ENCODE measurements at regions not wholly inside any gene's neighbourhood (a gene's known extent, or its start where the extent isn't known, plus 50 kb on each side); places are given as distances from the start of the nearest gene placed in this dataset.
A peak's percentile ranks its signal among the peaks of the same experiment; 100 is the strongest.
"Not testable (repeated sequence)": the region's sequence is repeated elsewhere in the genome, so short reads cannot be mapped to it uniquely, and the experiment has no call there.

DNA sequence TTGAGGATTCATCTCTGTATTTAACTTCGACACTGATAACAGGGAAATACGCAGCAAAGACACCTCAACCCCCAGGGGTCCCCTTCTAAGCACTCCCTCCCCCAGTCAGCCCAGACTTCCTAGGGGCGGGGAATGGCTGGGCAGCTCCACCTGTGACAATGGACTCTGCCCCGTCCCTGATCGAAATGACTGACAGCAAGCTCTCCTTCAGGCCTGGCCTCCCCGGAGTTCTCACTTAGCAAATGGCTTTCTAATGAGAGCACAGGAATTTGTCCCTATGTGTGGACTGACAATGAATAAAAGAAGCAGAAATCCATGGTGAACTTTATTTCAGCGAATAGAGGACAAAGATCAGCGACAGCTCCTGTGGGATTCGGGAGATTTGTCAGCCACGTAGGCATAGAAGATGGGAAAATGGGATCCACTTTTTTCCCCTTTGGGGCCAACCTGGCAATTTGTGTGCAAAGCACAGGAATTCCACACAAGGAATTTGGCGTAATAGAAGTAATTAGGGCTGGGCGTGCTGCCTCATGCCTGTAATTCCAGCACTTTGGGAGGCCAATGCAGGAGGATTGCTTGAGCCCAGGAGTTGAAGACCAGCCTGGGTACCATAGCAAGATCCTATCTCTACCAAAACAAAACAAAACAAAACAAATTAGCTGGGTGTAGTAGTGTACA lies 63.8 kb downstream of the TNFAIP2 start:
- no peak overlapping the region for H3K4me3 ChIP-seq (ENCODE audit: low read depth, low read length)

DNA sequence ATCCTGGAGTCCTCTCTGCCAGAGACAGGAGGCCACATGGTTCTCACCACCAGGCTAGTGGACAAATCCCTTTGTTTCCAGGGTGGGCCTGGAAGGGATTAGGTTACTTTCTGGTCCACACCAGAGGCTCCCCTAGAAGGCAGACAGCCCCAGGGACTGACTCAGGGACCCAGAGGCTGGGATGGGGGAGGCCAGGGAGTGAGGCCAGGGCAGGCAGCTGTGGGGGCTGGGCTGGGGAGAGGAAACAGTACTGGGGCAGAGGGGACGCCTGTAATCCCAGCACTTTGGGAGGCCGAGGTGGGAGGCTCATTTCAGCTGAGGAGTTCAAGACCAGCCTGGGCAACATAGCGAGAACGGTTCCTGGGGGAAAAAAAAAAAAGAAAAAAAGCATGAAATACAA lies 64.7 kb downstream of the TNFAIP2 start:
- no peak overlapping the region for H3K4me3 ChIP-seq (ENCODE audit: low read depth, low read length)

DNA sequence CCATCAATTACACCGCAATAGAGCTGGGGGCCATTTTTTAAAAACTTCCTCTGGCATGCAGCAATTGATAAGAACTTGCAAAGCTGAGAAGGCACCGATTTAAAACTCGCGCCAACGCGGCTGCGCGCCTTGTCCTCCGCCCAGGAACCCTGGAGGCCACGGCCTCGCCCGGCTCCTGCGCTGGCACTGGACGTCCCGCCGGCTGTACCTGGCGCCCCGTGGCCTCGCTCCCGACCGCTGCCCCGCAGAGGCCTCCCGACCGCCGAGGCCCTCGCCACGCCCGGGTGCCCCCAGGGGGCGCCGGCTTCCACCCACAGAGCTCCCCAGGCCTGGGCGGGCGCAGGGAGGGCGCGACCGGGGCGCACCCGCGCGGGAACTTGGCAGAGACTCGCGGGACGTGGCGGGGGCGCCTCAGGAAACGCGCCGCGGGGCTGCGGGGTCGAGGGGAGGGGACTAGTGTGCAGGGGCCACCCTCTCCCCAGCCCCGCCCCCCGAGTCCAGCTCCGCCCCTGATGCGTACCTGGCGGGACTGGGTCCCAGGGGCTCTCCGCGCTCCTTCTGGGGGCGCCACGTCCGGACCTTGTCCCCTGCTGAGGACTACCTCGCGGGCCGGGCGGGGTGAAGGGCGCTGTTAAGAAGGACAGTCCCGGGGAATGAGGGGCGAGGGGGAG lies 65.7 kb downstream of the TNFAIP2 start:
- H3K4me3 ChIP-seq (ENCODE audit: low read depth, low read length): peak overlapping the region; percentile 36

DNA sequence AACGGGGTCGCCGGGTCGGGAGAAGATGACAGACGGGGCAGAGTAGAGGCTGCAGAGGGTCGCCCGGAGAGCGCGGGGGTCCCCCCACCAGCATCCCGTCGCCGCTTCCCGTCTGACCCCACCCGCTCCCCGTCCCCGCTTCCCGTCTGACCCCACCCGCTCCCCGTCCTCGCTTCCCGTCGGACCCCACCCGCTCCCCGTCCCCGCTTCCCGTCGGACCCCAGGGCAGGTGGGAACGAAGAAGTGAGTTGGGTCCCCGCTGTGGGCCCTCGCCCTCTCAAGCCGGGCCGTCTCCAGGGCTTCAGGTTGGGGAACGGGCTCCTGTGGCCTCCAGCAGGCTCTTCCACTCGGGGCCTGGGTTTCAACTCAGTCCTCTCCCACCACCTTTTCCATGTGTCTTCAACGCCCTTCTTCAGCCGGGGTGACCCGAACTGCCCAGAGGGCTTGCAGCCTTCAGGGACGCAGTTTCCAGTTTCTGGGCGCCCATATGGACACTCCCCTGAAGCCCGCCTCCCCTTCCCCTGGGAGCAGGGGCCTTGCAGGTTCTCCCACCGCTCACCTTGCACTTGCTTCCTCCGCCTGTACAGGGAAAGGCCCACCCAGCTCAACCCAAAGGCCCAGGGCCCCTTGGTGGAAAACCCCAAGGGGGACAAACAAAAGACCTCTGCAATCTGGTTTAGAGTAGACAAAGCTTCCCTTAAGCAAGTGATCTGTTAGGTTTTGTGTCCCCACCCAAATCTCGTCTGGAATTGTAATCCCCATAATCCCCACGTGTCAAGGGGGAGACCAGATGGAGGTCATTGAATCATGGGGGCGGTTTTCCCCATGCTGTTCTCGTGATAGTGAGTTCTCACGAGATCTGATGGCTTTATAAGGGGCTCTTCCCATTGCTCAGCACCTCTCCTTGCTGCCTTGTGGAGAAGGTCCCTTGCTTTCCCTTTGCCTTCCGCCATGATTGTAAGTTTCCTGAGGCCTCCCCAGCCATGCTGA lies 66.5 kb downstream of the TNFAIP2 start:
- H3K4me3 ChIP-seq (ENCODE audit: low read depth, low read length): peak overlapping the region; percentile 36

DNA sequence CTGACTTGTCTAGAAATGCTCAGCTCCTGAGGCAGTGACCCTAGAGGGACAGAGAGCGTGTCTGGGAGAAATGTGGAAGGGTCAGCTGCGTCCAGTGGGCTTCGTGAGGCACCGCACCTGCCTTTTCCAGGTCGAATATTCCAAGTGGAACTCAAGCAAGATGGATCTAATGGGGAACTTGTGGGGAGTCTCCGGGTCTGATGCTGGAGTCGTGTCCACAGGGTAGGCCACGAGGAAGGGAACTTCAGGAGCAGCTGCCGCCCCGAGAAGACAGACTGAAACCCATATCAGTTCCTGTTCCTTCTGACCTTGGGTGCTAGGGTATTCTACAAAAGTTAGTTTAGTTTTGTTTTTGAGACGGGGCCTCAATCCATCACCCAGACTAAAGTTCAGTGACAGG lies 67.5 kb downstream of the TNFAIP2 start:
- no peak overlapping the region for H3K4me3 ChIP-seq (ENCODE audit: low read depth, low read length)

DNA sequence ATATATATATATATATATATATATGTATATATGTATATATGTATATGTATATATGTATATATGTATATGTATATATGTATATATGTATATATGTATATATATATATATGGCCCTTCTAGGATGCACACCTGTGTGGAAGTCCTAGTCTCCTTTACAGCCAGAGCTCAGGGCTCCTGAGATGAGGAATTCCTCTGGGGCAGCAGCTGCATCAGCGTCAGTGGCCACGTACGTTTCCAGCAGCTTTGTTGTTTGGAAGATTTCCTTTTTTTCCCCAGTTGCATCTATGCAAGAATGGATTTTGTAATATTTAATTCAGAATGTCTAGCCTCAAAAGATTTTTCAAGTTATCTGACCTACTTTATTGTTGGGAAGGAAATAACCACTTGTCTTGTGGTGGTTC lies 68.6 kb downstream of the TNFAIP2 start:
- no peak overlapping the region for H3K4me3 ChIP-seq (ENCODE audit: low read depth, low read length)

DNA sequence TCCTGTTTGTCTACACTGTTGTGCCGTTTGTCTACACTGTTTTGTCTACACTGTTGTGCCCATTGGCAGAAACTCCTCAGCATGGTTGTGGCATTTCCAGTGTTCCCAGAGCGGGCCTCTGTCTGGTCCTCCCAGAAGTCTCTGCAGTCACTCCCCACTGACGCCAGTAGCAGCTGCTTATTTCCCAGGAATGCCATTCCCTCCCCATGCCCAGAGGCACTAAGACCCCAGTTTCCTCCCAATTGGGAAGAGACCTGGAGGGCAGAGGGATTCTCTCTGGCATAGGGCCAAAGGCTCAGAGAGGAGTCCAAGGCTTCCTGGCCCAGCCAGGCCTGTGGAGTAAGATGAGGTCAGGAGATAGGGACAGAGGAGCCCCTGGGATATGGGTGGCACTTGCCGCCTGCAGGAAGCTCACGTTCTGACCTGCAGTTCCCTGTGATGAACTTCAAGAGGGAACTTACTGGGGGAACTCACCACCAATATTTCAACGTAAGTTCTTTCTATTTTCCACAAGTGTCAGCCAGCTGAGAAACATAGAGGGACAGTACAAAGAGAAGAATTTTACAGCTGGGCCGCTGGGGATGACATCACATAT lies 69.1 kb downstream of the TNFAIP2 start:
- no peak overlapping the region for H3K4me3 ChIP-seq (ENCODE audit: low read depth, low read length)

DNA sequence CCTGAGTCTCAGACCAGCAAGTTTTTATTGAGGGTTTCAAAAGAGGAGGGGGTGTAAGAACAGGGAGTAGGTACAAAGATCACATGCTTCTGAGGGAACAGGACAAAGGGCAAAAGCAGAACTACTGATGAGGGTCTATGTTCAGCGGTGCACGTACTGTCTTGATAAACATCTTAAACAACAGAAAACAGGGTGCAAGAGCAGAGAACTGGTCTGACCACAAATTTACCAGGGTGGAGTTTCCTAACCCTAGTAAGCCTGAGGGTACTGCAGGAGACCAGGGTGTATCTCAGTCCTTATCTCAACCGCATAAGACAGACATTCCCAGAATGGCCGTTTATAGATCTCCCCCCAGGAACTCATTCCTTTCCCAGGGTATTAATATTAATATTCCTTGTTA lies 69.6 kb downstream of the TNFAIP2 start:
- H3K4me3 ChIP-seq (ENCODE audit: low read depth, low read length): not testable (repeated sequence)

DNA sequence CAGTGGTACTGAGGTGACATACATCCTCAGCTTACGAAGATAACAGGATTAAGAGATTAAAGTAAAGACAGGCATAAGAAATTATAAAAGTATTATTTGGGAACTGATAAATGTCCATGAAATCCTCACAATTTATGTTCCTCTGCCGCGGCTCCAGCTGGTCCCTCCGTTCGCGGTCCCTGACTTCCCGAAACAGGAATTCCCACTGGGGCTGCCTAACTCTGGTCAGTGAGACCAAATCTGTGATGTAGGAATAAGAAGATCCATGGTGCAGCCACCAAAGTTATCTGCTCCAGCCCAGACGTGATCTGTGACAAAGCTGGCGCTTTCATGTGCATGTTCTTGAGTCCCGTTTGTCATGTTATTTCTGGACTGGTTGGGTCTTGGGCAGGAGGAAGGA lies 70.2 kb downstream of the TNFAIP2 start:
- not testable (repeated sequence) for H3K4me3 ChIP-seq (ENCODE audit: low read depth, low read length)

DNA sequence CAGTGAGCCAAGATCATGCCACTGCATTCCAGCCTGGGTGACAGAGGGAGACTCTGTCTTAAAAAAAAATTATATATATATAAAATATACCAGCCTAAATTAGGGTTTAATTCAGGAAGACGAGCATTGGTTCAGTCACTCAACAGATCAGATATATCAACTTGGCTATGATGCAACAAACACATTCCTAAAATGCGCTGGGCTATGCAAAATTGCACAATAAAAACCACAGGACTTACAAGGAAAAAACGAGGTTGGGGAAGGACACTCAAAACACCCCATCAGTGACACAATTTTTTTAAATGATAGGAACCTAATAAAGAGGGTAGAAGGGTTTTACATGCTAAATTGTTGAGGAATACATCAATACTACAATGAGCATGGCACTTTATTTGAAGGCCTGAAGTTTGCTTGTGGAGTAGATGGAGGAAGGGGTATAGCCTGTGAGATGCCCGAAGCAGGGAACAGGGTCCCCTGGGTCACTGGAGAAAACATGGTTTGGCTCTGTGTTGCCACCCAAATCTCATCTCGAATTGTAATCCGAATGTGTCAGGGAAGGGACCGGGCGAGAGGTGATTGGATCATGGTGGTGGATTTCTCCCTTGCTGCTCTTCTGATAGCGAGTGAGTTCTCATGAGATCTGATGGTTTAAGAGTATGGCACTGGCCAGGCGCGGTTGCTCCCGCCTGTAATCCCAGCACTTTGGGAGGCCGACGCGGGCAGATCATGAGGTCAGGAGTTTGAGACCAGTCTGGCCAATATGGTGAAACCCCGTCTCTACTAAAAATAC lies 71.2 kb downstream of the TNFAIP2 start:
- H3K4me3 ChIP-seq (ENCODE audit: low read depth, low read length): no peak overlapping the region

DNA sequence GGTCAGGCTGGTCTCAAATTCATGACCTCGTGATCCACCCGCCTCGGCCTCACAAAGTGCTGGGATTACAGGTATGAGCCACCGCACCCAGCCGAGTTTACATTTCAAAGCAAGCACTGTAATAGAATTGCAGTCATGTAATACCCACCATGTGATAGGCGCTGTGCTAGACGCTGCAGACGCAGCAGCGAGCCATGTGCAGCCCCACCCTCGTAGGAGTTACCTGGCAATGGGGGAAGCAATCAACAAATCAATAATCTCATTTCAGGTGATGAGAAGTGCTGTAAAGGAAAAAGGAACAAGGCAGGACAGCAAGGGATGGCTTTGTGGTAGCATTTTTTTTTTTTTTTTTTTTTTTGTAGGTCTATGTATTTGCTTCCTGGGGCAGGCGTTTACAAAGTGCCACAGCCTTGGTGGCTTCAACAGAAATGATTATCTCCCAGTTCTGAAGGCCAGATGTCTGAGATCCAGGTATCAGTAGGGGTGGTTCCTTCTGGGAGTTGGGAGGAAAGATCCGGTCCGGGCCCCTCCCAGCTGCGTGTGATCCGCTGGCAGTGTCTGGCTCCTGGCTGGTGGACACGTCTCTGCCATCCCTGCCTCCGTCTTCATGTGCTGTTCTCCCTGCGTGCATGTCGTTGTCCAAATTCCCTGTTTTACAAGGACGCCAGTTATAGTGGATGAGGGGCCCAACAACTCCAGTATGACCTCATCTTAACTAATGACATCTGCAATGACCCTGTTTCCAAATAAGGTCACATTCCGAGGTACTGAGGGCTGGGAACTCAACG lies 72.8 kb downstream of the TNFAIP2 start:
- no peak overlapping the region for H3K4me3 ChIP-seq (ENCODE audit: low read depth, low read length)

DNA sequence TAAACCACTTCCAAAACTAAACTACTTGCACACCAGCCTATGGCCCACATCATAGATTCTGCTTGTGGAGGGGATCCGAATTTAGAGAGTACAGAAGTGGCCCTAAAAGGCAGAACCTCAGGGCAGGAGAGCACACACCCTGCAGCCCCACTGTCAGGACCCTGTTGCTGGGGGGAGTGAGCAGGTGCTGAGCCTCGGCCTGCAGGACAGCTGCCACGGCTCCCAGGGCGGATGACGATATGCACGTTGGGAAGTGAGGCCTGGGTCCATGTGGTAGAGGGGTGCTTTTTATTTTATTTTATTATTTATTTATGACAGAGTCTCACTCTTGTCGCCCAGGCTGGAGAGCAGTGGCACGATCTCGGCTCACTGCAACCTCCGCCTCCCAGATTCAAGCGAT lies 73.5 kb downstream of the TNFAIP2 start:
- H3K4me3 ChIP-seq (ENCODE audit: low read depth, low read length): no peak overlapping the region

DNA sequence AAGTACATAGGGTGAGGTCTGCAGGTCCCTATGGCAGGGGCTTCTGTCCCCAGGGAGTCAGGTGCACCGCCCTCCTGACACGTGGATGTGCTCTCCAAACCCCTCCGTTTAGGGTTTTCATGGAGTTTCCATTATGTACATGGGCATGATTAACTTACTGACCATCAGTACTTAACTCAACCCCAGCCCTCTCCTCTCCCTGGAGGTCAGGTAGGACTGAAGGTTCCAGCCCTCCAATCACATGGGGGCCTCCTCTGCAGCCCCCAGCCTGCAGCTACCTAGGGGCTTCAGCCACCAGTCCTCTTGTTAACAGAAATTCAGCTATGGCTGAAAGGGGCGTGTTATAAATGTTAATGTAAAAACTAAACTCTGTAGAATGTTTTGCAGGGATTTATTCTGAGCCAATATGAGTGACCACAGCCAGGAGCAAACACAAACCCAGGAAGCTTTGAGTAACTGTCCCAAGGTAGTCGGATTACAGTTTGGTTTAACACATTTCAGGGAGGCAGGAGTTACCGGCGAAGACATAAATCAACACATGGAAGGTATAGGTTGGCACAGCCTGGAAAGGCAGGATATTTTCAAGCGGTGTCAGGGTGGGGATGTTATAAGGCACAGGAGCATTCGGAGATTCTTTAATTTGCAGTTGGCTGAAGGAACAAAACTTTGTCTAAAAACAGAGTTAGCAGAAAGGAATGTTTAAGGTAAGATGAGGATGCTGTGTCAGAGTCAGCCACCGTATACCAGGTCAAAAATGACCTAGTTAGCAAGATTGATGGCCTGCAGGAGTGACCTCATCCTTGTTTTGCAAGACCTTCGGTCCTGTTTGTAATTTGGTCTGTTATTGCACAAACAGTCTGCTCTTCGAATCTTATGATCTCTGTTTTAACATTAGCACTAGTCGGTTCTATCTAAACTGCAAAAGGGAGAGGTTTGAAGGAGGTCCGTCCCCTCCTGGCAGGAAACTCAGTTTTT lies 75.2 kb downstream of the TNFAIP2 start:
- H3K4me3 ChIP-seq (ENCODE audit: low read depth, low read length): no peak overlapping the region

DNA sequence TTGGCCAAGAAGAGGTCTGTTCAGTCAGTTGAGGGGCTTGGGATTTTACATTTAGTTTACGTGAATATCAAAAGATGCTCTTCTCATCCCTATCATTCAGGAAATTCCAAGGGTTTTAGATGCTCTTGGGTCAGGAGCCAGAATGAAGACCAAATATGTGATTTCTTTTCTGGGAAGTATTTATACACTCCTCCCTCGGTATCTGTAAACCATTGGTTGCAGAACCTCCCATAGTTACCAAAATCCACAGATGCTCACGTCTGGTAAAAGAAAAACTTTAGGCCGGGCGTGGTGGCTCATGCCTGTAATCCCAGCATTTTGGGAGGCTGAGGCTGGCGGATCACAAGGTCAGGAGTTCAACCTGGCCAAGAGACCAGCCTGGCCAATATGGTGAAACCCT lies 75.9 kb downstream of the TNFAIP2 start:
- H3K4me3 ChIP-seq (ENCODE audit: low read depth, low read length): no peak overlapping the region

DNA sequence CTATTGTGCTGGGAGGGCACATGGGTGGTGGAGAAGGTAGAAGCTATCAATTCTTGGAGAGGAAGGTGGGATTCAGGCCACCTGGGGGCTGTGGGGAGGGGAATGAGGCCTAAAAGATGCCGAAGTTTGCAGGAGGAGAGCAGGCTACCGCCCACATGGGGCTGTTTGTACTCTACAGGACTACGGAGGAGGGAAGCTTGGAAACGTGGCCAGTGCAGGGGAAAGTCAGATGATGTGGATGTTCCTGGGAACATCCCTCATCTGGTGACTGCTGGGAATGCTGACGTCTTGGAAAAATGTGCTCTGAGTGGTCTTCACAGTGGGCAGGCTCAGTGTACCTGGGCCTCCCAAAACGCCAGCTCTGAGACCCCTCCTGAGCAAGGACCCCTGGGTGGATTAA lies 78.5 kb downstream of the TNFAIP2 start:
- no peak overlapping the region for H3K4me3 ChIP-seq (ENCODE audit: low read depth, low read length)

DNA sequence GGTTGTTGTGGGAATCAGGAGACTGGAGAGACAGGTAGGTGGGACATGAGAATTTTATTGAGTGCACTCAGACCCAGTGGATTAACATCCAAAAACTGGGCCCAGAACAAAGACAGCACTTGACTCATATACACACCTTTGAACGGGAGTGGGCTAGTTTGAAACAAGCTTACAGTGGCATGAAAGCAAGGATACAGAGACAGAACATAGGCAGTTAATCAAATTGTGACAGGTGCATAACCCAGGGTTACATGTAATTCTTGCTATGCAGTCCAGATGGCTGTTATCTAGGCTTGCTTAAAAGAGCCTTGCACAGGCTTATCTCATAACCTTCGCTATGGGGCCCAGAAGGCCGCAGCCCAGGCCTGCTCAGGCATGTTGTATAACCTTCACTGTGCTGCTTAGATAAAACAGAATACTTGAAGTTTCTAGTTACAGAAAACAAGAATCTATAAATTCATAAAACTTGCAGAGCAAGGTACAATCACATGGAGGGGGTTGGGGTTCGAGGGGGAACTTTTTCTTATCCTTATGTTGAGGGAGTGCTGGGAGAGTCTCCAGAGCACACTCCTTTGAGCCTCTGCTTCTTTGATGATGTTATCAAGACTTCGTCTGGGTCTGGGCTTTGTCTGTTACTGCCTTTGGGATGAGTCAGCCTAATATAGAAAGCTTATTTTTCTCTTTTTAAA lies 81.7 kb downstream of the TNFAIP2 start:
- H3K4me3 ChIP-seq (ENCODE audit: low read depth, low read length): no peak overlapping the region

DNA sequence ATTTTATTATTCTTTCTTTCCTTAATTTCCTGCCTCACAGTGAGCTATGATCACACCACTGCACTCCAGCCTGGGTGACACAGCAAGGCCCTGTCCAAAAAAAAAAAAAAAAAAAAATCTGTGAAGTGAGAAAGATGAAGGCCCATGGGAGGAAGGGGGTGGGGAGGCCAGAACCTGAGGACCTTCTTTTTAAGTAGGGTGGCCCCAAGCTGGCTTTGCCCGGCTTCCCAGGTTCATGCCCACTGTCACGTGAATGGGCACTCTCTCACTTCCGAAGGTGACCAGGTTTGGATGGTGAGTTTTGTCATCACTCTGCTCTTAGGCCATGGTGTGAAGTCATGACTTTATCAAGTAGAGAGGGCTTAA lies 82.3 kb downstream of the TNFAIP2 start:
- H3K4me3 ChIP-seq (ENCODE audit: low read depth, low read length): no peak overlapping the region

DNA sequence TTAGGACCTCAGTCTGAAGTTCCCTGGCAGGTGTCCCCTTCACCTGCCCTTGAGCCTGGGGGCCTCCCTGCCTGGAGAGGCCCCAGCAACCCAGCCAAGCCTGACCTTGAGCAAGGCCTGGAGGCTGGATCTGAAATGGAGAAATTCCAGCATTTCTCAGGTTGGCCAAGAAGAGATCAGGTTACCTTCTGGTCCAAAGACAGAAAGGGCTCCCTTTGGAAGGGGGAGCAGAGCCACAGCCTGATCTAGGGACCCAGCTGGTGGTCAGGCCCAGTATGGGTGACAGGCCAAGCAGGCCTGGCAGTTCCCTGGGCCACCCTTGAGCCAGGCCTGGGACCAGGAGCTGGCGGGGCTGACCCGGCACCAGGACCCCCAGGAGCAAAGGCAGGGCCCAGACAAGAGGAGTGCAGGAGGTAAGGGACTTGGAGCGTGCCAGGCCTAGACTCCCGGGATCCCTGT lies 82.8 kb downstream of the TNFAIP2 start:
- no peak overlapping the region for H3K4me3 ChIP-seq (ENCODE audit: low read depth, low read length)

Measured in iPS-11a (cell line).